SW480 (cell line): ENCODE measurements at regions not wholly inside any gene's neighbourhood (a gene's known extent, or its start where the extent isn't known, plus 50 kb on each side); places are given as distances from the start of the nearest gene placed in this dataset.

Source experiments
- DNase-seq: peaks from one replicate; pipeline ENCODE4 v3.0.0-alpha.2; 2016; ENCODE audit warnings: low spot score

GRCh38 chr17:10976401-10976800 is 138.5 kb upstream of the PIRT start:
- no peak for DNase-seq

- no peak for DNase-seq
These were observed 130.1 kb upstream of the PIRT start for GRCh38 chr17:10968007-10968406.

- DNase-seq, result no peak
These were observed 118.9 kb upstream of the PIRT start for GRCh38 chr17:10956821-10957220.

- DNase-seq, result no peak
These were observed 106.9 kb upstream of the PIRT start for GRCh38 chr17:10944819-10945218.

- DNase-seq, result no peak
These were observed 99.0 kb upstream of the PIRT start for GRCh38 chr17:10936931-10937330.

GRCh38 chr17:10932938-10933337 is 95.1 kb upstream of the PIRT start:
- DNase-seq, result no peak

- DNase-seq, result no peak
These were observed 93.2 kb upstream of the PIRT start for GRCh38 chr17:10931133-10931532.

GRCh38 chr17:10927712-10928111 is 89.8 kb upstream of the PIRT start:
- DNase-seq, result no peak

GRCh38 chr17:10920558-10921108 is 82.7 kb upstream of the PIRT start:
- DNase-seq, result no peak

GRCh38 chr17:10907370-10907769 is 69.5 kb upstream of the PIRT start:
- DNase-seq, result no peak

GRCh38 chr17:10899281-10899680 is 61.4 kb upstream of the PIRT start:
- no peak for DNase-seq

- DNase-seq, result no peak
These were observed 56.3 kb upstream of the PIRT start for GRCh38 chr17:10894220-10894619.

- no peak for DNase-seq
These were observed 51.0 kb upstream of the PIRT start for GRCh38 chr17:10888858-10889257.
